ENCODE measurements at regions not wholly inside any gene's neighbourhood (a gene's known extent, or its start where the extent isn't known, plus 50 kb on each side); places are given as distances from the start of the nearest gene placed in this dataset.
"Not testable (repeated sequence)": the region's sequence is repeated elsewhere in the genome, so short reads cannot be mapped to it uniquely, and the experiment has no call there.

GRCh38 chr20:59484228-59484627 is 120.1 kb upstream of the PHACTR3 start:
- H3K4me1 ChIP-seq (ENCODE audit: control insufficient read depth in 2 of 3, insufficient read depth in 2 of 3, low read depth in 1 of 3, low read length in 3 of 3): no peaks in the 10 kb centered on the region
- no peak overlapping the region for H3K4me3 ChIP-seq (ENCODE audit: low read length in 3 of 3)
- no peaks in the 10 kb centered on the region for H3K27me3 ChIP-seq (ENCODE audit: control insufficient read depth, insufficient read depth, low read length)
- no peaks in the 10 kb centered on the region for H3K9me3 ChIP-seq (ENCODE audit: control insufficient read depth in 2 of 3, insufficient read depth in 1 of 3, low read length in 3 of 3)
- no peak for TF ChIP-seq CTCF (IDR thresholded peaks at IDR 0.05; ENCODE audit: borderline replicate concordance, extremely low read depth, insufficient read depth)
- H3K36me3 ChIP-seq (ENCODE audit: control insufficient read depth in 2 of 3, insufficient read depth in 3 of 3, low read length in 3 of 3): no peaks in the 10 kb centered on the region
- no peak overlapping the region for H3K27ac ChIP-seq (ENCODE audit: low read depth in 2 of 2, low read length in 2 of 2)
- FAIRE-seq: no peak
- intact Hi-C loops (cut with DNase I): no loop called here
- DNase-seq: peak in 1 of 5 donors; percentile 25
- no peak overlapping the region for H3K9ac ChIP-seq (ENCODE audit: low read length in 3 of 3)

GRCh38 chr20:59485576-59486454 is 118.5 kb upstream of the PHACTR3 start:
- intact Hi-C loops (cut with DNase I): no loop called here
- Histone ChIP-seq H3K36me3 (ENCODE audit: control insufficient read depth in 2 of 3, insufficient read depth in 3 of 3, low read length in 3 of 3) (no peaks in the 10 kb centered on the region), H3K27me3 (ENCODE audit: control insufficient read depth, insufficient read depth, low read length) (no peaks in the 10 kb centered on the region), H3K27ac (ENCODE audit: low read depth in 2 of 2, low read length in 2 of 2) (no peak overlapping the region), H3K9me3 (ENCODE audit: control insufficient read depth in 2 of 3, insufficient read depth in 1 of 3, low read length in 3 of 3) (no peaks in the 10 kb centered on the region), H3K9ac (ENCODE audit: low read length in 3 of 3) (no peak overlapping the region), H3K4me1 (ENCODE audit: control insufficient read depth in 2 of 3, insufficient read depth in 2 of 3, low read depth in 1 of 3, low read length in 3 of 3) (no peaks in the 10 kb centered on the region), H3K4me3 (ENCODE audit: low read length in 3 of 3) (no peak overlapping the region)
- no peak for TF ChIP-seq CTCF (IDR thresholded peaks at IDR 0.05; ENCODE audit: borderline replicate concordance, extremely low read depth, insufficient read depth)
- FAIRE-seq: no peak
- no peak for DNase-seq

GRCh38 chr20:59488459-59488858 is 115.9 kb upstream of the PHACTR3 start:
- H3K27me3 ChIP-seq (ENCODE audit: control insufficient read depth, insufficient read depth, low read length); H3K9ac ChIP-seq (ENCODE audit: low read length in 3 of 3); H3K36me3 ChIP-seq (ENCODE audit: control insufficient read depth in 2 of 3, insufficient read depth in 3 of 3, low read length in 3 of 3); H3K27ac ChIP-seq (ENCODE audit: low read depth in 2 of 2, low read length in 2 of 2); H3K4me1 ChIP-seq (ENCODE audit: control insufficient read depth in 2 of 3, insufficient read depth in 2 of 3, low read depth in 1 of 3, low read length in 3 of 3); intact Hi-C loops (cut with DNase I); FAIRE-seq; H3K4me3 ChIP-seq (ENCODE audit: low read length in 3 of 3); H3K9me3 ChIP-seq (ENCODE audit: control insufficient read depth in 2 of 3, insufficient read depth in 1 of 3, low read length in 3 of 3): not testable (repeated sequence)
- DNase-seq: peak in 2 of 5 donors; percentile 30 to 61

- H3K4me3 ChIP-seq (ENCODE audit: low read length in 3 of 3); H3K27ac ChIP-seq (ENCODE audit: low read depth in 2 of 2, low read length in 2 of 2); H3K9ac ChIP-seq (ENCODE audit: low read length in 3 of 3); FAIRE-seq; DNase-seq; H3K9me3 ChIP-seq (ENCODE audit: control insufficient read depth in 2 of 3, insufficient read depth in 1 of 3, low read length in 3 of 3); H3K36me3 ChIP-seq (ENCODE audit: control insufficient read depth in 2 of 3, insufficient read depth in 3 of 3, low read length in 3 of 3); H3K4me1 ChIP-seq (ENCODE audit: control insufficient read depth in 2 of 3, insufficient read depth in 2 of 3, low read depth in 1 of 3, low read length in 3 of 3); H3K27me3 ChIP-seq (ENCODE audit: control insufficient read depth, insufficient read depth, low read length); intact Hi-C loops (cut with DNase I): not testable (repeated sequence)
Measured at GRCh38 chr20:59490196-59491004, 113.9 kb upstream of the PHACTR3 start.
